ENCODE measurements at regions not wholly inside any gene's neighbourhood (a gene's known extent, or its start where the extent isn't known, plus 50 kb on each side); places are given as distances from the start of the nearest gene placed in this dataset.

DNA sequence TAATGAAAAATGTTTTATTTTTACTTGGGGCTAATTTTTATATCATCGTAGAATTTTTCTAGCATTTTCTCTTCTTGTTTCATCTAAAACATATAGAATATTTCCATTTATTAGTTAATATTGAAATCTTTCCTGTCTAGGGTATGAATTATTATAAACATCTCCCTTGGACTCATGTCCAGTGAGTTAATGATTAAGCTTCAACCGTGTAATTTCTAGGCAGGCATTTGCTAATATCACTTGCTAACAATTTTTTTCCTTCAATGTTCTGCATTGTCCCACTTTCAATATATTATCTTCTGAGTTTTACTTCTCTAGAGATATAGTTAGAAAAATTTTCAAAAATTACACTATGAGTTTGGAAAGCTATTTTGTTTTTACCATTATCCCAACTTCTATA is 1371.6 kb upstream of the EPHA6 start:
- no peaks in the 10 kb centered on the region for H3K36me3 Mint-ChIP-seq (ENCODE audit: low read depth)
- peaks cover 5% of the 10 kb centered on the region for H3K9me3 Mint-ChIP-seq (ENCODE audit: low read depth)
- H3K4me3 Mint-ChIP-seq (ENCODE audit: unreplicated experiment), result no peak overlapping the region
- no peaks in the 10 kb centered on the region for H3K4me1 Mint-ChIP-seq (ENCODE audit: low read depth)
- TF ChIP-seq, protein P1, sequence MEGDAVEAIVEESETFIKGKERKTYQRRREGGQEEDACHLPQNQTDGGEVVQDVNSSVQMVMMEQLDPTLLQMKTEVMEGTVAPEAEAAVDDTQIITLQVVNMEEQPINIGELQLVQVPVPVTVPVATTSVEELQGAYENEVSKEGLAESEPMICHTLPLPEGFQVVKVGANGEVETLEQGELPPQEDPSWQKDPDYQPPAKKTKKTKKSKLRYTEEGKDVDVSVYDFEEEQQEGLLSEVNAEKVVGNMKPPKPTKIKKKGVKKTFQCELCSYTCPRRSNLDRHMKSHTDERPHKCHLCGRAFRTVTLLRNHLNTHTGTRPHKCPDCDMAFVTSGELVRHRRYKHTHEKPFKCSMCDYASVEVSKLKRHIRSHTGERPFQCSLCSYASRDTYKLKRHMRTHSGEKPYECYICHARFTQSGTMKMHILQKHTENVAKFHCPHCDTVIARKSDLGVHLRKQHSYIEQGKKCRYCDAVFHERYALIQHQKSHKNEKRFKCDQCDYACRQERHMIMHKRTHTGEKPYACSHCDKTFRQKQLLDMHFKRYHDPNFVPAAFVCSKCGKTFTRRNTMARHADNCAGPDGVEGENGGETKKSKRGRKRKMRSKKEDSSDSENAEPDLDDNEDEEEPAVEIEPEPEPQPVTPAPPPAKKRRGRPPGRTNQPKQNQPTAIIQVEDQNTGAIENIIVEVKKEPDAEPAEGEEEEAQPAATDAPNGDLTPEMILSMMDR (IDR thresholded peaks at IDR 0.05), result no peak
- no peak for DNase-seq (ENCODE audit: low spot score)
- no peaks in the 10 kb centered on the region for H3K27me3 Mint-ChIP-seq (ENCODE audit: low read depth)
- no peak overlapping the region for H3K27ac Mint-ChIP-seq (ENCODE audit: unreplicated experiment)

GRCh38 chr3:95449841-95450240 is 1364.6 kb upstream of the EPHA6 start:
- H3K36me3 Mint-ChIP-seq (ENCODE audit: low read depth), result no peaks in the 10 kb centered on the region
- no peak for DNase-seq (ENCODE audit: low spot score)
- no peak overlapping the region for H3K27ac Mint-ChIP-seq (ENCODE audit: unreplicated experiment)
- no peaks in the 10 kb centered on the region for H3K9me3 Mint-ChIP-seq (ENCODE audit: low read depth)
- no peaks in the 10 kb centered on the region for H3K4me1 Mint-ChIP-seq (ENCODE audit: low read depth)
- H3K4me3 Mint-ChIP-seq (ENCODE audit: unreplicated experiment), result no peak overlapping the region
- H3K27me3 Mint-ChIP-seq (ENCODE audit: low read depth), result no peaks in the 10 kb centered on the region
- TF ChIP-seq, protein P1 (IDR thresholded peaks at IDR 0.05), result no peak

DNA sequence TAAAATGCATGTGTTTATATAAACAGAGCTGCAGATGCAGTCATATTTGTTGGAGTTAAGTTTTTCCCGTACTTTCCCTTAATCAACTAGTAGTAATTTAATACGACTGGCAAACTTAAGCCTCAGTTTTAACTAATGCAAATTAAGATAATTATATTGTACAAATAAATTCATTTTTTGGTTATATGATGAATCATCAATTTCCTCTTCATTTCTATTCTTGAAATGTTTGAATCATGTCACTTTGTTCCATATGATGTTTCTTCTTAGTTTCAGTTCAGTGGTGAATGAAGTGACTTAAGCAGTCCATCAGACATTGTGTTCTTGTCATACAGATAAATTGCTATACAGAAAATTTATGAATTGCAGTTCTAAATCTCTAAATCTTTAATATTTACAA is 1361.2 kb upstream of the EPHA6 start:
- no peaks in the 10 kb centered on the region for H3K4me1 Mint-ChIP-seq (ENCODE audit: low read depth)
- no peaks in the 10 kb centered on the region for H3K36me3 Mint-ChIP-seq (ENCODE audit: low read depth)
- no peak for DNase-seq (ENCODE audit: low spot score)
- TF ChIP-seq, protein P1 (IDR thresholded peaks at IDR 0.05), result no peak
- H3K27ac Mint-ChIP-seq (ENCODE audit: unreplicated experiment), result no peak overlapping the region
- H3K9me3 Mint-ChIP-seq (ENCODE audit: low read depth), result no peaks in the 10 kb centered on the region
- H3K27me3 Mint-ChIP-seq (ENCODE audit: low read depth), result no peaks in the 10 kb centered on the region
- no peak overlapping the region for H3K4me3 Mint-ChIP-seq (ENCODE audit: unreplicated experiment)

- Mint-ChIP-seq H3K27me3 (ENCODE audit: low read depth) (no peaks in the 10 kb centered on the region), H3K27ac (ENCODE audit: unreplicated experiment) (no peak overlapping the region), H3K4me3 (ENCODE audit: unreplicated experiment) (no peak overlapping the region), H3K4me1 (ENCODE audit: low read depth) (no peaks in the 10 kb centered on the region), H3K9me3 (ENCODE audit: low read depth) (no peaks in the 10 kb centered on the region), H3K36me3 (ENCODE audit: low read depth) (no peaks in the 10 kb centered on the region)
- TF ChIP-seq, protein P1 (IDR thresholded peaks at IDR 0.05), result no peak
- DNase-seq (ENCODE audit: low spot score), result no peak
These were observed 1357.6 kb upstream of the EPHA6 start for GRCh38 chr3:95456835-95457234.

GRCh38 chr3:95459706-95460105 is 1354.7 kb upstream of the EPHA6 start:
- Mint-ChIP-seq H3K27ac (ENCODE audit: unreplicated experiment) (no peak overlapping the region), H3K4me1 (ENCODE audit: low read depth) (no peaks in the 10 kb centered on the region), H3K27me3 (ENCODE audit: low read depth) (no peaks in the 10 kb centered on the region), H3K9me3 (ENCODE audit: low read depth) (no peaks in the 10 kb centered on the region), H3K4me3 (ENCODE audit: unreplicated experiment) (no peak overlapping the region), H3K36me3 (ENCODE audit: low read depth) (no peaks in the 10 kb centered on the region)
- TF ChIP-seq, protein P1 (IDR thresholded peaks at IDR 0.05), result no peak
- no peak for DNase-seq (ENCODE audit: low spot score)

Measured in chondrocyte (in vitro differentiated cells).